ENCODE measurements at regions not wholly inside any gene's neighbourhood (a gene's known extent, or its start where the extent isn't known, plus 50 kb on each side); places are given as distances from the start of the nearest gene placed in this dataset.

DNA sequence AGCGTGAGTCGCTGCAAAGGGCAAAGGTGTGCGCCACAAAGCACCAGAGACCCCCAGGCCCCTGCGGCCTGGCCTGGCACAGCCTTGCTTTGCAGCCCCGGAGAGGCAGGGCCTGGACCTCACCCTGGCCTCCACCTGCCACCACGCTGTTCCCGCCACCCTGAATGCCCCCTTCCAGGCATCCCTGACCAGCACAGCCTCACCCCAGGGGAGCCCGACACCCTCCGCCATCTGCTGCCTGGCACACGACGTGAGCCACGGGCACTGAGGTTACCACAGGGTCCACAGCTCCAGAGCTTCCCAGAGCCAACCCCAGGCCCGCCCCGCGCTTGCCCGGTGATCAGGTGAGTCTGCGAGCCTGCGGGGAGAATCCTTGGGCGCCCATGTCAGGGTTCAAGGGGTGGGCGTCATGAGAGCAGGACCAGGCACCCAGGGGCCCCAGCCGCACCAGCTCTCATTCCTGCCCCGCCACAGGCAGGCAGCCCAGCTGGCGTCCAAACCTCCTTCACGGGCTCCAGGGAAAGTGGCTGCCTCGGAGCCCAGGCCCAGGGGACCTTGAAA is 171.3 kb downstream of the BRD1 start:
- TF ChIP-seq, protein P1, sequence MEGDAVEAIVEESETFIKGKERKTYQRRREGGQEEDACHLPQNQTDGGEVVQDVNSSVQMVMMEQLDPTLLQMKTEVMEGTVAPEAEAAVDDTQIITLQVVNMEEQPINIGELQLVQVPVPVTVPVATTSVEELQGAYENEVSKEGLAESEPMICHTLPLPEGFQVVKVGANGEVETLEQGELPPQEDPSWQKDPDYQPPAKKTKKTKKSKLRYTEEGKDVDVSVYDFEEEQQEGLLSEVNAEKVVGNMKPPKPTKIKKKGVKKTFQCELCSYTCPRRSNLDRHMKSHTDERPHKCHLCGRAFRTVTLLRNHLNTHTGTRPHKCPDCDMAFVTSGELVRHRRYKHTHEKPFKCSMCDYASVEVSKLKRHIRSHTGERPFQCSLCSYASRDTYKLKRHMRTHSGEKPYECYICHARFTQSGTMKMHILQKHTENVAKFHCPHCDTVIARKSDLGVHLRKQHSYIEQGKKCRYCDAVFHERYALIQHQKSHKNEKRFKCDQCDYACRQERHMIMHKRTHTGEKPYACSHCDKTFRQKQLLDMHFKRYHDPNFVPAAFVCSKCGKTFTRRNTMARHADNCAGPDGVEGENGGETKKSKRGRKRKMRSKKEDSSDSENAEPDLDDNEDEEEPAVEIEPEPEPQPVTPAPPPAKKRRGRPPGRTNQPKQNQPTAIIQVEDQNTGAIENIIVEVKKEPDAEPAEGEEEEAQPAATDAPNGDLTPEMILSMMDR (conservative IDR thresholded peaks at IDR 0.05), result no peak

GRCh38 chr22:49655168-49655812 is 172.4 kb downstream of the BRD1 start:
- TF ChIP-seq, protein P1 (conservative IDR thresholded peaks at IDR 0.05), result no peak
- no peak overlapping the region for H3K27ac ChIP-seq

More for the DNA sequence above, 171.3 kb downstream of the BRD1 start:
- H3K27ac ChIP-seq, result no peak overlapping the region

DNA sequence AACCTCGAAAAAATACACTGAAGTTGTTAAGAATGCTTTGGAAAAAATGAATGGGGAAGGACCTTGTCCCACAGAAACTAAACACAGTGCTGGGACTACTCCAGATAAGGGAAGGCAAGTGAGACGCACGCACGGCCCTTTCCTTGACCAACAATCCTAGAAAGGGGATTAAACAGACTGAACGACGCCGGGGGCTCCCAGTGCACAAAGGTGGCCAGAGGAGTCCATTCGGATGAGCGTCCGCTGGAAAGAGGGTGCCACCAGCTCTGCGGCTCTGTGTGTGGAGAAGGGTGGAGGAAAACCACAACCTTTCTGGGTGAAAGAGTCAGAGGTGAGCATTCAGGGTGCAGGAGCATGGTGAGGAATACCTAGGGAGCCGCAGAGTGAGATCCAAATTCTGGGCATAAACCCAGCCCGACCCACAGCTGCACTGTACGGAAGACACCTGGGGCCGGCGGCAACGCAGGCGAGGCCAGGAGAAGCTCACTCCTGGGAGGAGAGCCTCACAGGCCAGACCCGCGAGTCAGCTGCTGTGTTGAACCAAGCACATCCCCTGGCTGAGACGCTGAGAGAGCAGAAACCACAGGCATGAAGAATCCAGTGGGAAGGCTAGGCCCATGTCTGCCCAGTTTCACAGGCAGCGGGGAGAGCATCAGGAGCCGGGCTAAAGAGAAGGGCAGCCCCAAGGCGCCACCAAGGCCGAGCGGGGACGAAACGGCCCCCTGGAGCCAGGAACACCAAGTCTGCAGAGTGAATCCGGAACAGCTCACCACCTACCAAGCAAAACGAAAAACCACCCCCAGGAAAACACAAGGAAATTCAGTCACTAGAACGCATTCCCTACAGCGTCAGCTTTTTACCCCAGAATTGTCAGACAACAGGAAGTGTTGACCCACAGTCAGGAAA is 177.1 kb downstream of the BRD1 start:
- no peak overlapping the region for H3K27ac ChIP-seq
- TF ChIP-seq, protein P1 (conservative IDR thresholded peaks at IDR 0.05), result no peak

GRCh38 chr22:49649166-49650068 is 178.3 kb downstream of the BRD1 start:
- H3K27ac ChIP-seq, result no peak overlapping the region
- TF ChIP-seq, protein P1 (conservative IDR thresholded peaks at IDR 0.05), result no peak

DNA sequence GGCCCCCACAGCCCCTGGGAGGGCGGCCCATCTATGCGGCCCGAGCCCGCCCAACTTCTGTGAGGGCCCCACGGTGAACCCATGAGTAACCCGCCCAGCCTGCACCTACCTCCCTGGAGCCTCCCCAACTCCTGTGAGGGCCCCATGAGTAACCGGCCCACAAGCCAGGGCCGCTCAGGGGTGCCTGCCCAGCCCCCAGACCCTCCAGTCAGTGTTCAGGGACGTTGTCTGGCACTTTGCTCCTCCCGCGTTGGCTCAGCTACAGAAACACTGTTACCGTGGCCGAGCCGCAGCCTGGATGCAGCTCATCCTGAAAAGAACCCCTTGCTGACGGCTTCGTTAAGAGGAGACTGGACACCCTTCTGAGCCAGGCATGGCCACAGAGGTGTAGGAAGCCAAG is 179.6 kb downstream of the BRD1 start:
- H3K27ac ChIP-seq, result no peak overlapping the region
- TF ChIP-seq, protein P1 (conservative IDR thresholded peaks at IDR 0.05), result no peak

- TF ChIP-seq, protein P1 (conservative IDR thresholded peaks at IDR 0.05), result peak; percentile 41; the same call in 1 of the 2 replicates
- no peak overlapping the region for H3K27ac ChIP-seq
Observed at GRCh38 chr22:49647627-49648026, 180.0 kb downstream of the BRD1 start.

All from VCaP (cell line).